HG03280 (cell line): ENCODE measurements at regions not wholly inside any gene's neighbourhood (a gene's known extent, or its start where the extent isn't known, plus 50 kb on each side); places are given as distances from the start of the nearest gene placed in this dataset.
"Not testable (repeated sequence)": the region's sequence is repeated elsewhere in the genome, so short reads cannot be mapped to it uniquely, and the experiment has no call there.

Experiments
- ATAC-seq: cut with Tn5 transposase; IDR thresholded peaks from one replicate; pipeline ENCODE4 v1.9.1; 2021; ENCODE audit warnings: mild to moderate bottlenecking, moderate library complexity; ENCODE audit not compliant: unreplicated experiment

DNA sequence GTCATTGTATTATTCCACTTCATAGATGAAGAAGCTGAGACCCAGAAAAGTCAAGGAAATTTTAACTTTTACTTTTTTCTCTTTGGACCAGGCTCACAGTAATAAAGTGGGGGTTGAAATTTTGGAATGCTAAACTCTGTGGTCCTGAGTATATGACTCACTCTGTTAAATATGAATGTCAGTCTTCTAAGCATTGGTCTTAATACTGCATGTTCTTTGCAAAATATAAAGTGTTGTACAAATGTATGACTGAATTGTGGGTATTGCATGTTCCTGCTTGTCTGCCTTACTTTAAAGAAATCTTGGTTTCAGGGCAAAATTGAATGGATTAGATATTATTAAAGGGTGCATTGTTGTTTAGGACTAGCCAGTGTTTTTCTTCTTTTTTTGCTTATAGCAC, 950.8 kb upstream of the GOT2 start:
- no peak for ATAC-seq

DNA sequence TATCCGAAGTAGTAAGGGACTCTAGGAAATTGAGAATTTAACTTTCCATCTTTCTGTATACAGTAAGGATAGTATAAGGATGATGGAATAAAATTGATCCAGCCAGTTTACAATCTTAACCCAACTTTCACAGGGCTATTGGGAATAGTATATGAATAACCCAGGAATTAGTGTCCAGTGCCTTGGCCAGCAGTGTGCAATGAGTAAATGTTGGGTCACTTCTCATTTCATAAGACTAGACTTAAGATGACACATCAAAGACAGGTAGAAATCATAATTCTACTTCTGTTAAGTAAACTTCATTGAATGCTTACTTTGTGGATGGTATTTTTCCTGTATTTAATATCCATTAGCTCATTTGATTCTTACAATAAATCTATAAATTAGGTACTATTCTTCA, 949.6 kb upstream of the GOT2 start:
- no peak for ATAC-seq

- ATAC-seq: no peak
Observed at GRCh38 chr16:59665618-59666220, 931.6 kb upstream of the GOT2 start.

GRCh38 chr16:59658572-59658971, 924.5 kb upstream of the GOT2 start:
- no peak for ATAC-seq

DNA sequence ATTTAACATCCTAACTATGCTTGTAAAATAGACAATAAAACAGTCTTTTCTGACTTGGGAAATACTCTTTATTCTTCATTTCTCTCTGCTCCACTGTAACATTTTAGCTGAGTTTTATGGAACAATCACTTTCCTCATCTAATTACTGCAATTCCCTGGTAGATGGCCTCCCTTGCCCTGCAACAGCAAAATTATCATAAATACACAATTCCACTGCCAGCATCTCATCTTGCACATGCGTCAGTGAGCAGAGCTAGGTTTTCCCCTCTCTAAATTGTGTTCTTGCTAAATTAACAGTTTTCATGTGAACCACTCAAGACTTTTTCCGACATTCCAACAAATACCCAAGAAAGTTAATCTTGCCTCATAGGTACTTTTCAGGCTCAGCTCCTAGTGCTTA, 920.9 kb upstream of the GOT2 start:
- no peak for ATAC-seq

DNA sequence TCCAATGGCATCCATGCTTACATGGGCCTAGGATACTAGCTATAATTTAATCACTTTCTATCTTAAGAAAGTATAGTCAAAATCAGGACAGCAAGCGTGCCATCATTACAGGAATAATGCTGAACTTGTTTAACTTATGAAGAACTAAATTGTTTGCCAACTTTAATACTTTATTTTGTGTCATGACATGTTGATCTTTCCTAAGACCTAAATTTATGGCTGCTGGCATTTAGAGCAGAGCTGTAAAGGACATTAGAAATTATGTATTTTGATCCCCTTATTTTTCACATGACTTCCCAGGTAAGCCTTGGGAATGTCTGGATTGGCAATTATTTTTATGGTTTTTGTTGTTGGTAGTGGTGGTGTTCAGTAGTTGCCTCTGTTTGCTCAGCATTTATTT, 920.3 kb upstream of the GOT2 start:
- no peak for ATAC-seq

DNA sequence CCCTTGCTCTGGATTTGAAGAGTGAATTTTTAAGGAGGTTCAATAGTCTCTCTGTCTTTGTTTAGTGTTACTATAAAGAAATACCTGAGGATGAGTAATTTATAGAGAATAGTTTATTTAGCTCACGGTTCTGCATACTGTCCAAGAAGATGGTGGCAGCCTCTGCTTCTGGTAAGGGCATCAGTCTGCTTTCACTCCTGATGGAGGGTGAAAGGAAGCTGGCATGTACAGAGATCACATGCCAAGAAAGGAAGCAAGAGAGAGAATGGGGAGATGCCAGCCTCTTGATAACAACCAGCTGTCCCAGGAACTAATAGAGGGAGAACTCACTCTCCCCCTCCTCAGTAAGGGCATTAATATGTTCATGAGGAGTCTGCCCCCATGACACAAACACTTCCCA, 917.5 kb upstream of the GOT2 start:
- no peak for ATAC-seq

DNA sequence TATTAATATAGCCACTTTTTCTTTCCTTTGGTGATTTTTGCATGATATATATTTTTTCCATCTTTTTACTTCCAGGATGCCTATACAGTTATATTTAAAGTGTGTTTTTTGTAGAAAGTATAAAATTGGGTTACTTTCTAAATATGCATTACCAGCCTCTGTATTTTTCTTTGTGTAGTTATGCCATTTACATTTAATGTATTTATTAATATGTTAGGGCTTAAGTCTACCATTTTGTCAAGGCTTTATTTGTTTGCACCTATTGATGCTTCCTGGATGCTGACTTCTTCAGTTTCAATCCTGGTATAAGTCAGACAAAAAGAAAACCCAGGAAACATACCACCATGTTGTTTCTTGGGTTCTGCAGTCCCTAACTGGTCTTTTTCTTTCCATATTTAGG, 911.1 kb upstream of the GOT2 start:
- ATAC-seq: no peak

GRCh38 chr16:59635674-59636073, 901.6 kb upstream of the GOT2 start:
- ATAC-seq: no peak

DNA sequence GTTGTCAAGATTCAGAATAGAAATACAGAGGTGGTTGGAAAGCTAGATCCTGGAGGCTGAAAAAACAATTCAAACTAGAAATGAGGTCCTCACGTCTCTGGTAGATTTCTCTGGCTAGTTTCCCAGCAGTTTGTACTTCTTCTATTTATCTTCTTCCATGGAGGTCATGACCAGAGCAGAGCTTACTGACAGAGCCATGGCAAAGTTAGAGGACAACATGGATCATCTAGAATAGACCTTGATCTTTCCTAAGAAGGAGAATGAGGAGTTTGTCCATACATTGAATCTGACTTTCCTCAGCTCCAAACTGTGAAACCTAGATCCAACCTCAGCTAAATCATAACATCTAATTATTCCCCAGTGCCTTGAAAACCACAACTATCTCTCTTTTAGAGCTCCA, 900.8 kb upstream of the GOT2 start:
- ATAC-seq: no peak

DNA sequence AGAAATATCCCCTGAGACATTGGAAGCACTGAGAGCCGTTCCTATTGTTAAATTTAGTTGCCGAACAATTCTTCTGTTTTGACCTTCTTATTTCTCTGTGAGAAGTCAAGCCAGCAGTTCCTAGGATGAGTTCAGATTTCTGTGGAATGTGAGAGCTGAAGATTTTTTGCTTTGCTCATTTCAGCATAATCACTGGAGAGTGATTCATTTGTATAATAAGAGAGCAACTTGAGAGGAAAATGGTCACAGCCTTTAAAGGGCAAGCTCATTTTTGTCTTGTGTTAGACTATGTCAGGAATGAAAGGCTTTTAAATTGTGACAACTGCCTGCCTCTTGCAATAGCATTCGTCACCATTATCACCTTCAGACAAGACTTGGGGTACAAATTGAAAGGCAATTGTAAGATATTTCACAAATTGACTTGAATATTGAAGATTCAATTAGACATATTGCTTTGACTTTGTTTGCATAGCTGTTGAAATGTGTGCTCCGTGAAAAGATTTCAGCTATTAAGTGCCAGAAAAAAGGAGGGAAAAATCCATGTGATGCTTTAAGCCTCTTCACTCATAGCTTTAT, 900.0 kb upstream of the GOT2 start:
- no peak for ATAC-seq

GRCh38 chr16:59632276-59632855, 898.2 kb upstream of the GOT2 start:
- no peak for ATAC-seq

DNA sequence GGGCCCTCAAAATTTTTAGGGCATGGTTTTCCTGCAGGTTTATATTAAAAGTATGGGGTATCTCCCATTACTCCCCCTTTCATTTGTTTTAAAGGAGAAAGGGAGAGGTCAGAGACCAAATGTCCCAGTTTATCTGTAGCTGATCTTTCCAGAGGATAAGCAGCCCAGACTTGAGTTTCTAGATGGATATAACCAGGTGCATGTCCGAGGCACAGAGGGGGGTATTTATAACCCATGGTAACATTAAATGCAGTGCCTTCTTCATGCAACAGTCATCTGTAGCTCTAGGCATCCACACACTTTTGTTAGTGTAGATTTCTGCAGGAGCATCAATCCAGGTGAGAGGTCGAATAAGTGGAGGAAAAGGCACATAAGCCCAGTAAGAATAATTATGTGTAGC, 890.3 kb upstream of the GOT2 start:
- not testable (repeated sequence) for ATAC-seq

- ATAC-seq: no peak
Observed at GRCh38 chr16:59614466-59615240, 880.5 kb upstream of the GOT2 start.

GRCh38 chr16:59612910-59613620, 878.9 kb upstream of the GOT2 start:
- not testable (repeated sequence) for ATAC-seq

DNA sequence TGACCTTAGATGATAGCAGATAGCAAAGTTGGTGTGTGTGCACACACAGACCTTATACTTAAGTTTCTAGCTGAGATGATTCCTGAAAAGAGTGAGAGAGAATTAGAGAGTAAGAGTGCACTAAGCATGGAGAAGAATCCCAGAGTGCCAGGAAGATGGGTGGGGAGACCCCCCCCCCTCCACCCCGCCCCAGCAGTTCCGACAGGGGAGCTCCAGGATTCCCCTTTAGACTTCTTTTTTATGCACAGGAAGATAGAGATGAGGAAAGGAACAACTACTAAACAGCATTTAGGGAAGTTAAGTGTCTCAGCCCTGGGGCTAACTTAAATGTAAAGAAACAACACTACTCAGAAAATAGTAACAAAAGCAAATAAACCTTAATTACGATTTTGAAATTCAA, 878.0 kb upstream of the GOT2 start:
- ATAC-seq: no peak

DNA sequence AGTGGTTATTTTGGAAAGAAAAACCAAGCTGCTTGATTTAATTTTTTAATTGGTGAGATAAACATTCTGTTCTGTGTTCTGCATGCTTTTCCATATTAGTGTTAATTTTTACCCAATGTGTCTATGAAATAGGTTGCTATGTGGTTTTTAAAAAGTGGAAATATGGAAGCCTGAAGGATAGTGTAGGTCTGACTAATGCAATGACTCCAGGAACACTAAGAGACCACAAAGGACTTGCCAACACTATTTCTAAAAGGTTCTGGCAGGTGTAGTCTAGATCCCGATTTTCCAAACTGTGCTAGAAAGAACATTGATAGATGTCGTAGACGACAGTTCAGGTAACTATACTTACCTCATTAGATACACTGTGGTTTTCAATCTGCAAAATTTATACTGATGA, 877.4 kb upstream of the GOT2 start:
- ATAC-seq: no peak

GRCh38 chr16:59605706-59606105, 871.6 kb upstream of the GOT2 start:
- no peak for ATAC-seq

GRCh38 chr16:59604354-59604753, 870.2 kb upstream of the GOT2 start:
- no peak for ATAC-seq

DNA sequence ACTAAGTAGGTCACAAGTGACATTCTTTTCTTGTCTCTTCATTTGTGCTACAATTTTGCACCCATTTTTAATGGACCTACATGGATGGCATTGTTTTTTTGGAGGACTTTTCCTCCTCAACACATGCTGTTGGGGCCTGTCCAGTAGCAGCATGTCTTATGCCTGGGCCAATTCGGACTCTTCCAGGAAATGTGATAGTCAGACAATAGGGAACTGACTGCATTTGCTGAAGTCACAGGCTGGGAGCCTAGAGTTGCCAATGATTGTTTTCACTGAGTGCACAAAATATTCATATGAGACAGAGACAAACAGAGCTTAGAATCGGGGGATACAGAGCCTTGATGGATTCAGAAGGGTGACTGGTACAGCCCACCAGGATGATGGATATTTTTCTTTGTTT, 867.3 kb upstream of the GOT2 start:
- ATAC-seq: no peak

- ATAC-seq: no peak
Observed at GRCh38 chr16:59597269-59597668, 863.2 kb upstream of the GOT2 start.
